Fibroblast of lung (primary cell): ENCODE measurements at regions not wholly inside any gene's neighbourhood (a gene's known extent, or its start where the extent isn't known, plus 50 kb on each side); places are given as distances from the start of the nearest gene placed in this dataset.

Experiments used
- EZH2 ChIP-seq: IDR thresholded peaks from 2 replicates; pipeline ENCODE4 v1.5.1; 2012; ENCODE audit warnings: low read length, control low read depth, mild to moderate bottlenecking; ENCODE audit errors: missing control alignments
- TF ChIP-seq, protein P1 (sequence below), 2 donors: IDR thresholded peaks in 1 of 2; conservative IDR thresholded peaks in 1 of 2; 1 replicate in 1 of 2; 2 replicates in 1 of 2; pipeline ENCODE4 v1.5.1; 2011 to 2012; ENCODE audit warnings: low read length in 2 of 2, control low read depth in 1 of 2, inconsistent platforms in 1 of 2, low read depth in 1 of 2, mild to moderate bottlenecking in 1 of 2

DNA sequence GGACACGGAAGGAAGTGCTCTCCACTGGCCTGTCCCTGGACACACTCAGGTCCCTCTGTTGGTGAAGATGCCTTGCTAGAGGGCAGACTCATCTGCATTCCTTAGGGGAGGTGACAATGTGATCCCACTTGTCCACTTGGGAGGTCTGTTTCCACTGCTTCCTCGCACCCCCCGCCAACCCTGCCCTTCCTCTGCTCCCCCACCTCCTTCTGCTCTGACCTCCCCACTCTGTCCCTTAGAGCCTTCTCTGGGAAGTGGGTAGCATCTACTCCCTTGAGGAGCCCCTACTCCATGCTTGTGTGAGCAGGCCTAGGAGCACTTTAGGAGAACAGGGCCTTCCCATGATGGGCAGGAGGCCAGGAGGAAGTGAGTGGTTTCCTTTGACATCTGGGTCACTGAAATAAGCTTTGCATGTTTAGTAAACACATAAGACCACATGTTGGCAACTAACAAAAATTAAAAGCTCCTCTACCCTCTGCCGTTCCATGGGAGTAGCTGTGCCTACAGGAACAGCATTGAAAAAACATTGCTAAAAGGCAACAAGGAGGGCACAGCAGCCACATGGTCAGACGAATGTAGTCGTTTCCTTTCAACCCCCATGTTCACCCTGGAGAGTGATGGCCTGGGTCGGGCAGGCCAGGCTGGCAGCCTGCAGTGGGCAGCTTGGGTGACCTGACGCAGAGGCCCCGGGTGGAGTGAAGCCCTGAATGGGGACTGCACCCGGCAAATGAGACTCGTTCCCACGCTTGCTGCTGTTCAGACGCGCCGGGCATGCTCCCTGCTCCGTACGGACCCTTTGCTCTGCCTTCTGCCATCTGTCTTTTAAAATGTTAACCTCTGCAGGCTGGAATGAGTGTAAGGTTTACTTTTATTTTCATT lies 634.0 kb downstream of the IRX1 start:
- TF ChIP-seq, protein P1, sequence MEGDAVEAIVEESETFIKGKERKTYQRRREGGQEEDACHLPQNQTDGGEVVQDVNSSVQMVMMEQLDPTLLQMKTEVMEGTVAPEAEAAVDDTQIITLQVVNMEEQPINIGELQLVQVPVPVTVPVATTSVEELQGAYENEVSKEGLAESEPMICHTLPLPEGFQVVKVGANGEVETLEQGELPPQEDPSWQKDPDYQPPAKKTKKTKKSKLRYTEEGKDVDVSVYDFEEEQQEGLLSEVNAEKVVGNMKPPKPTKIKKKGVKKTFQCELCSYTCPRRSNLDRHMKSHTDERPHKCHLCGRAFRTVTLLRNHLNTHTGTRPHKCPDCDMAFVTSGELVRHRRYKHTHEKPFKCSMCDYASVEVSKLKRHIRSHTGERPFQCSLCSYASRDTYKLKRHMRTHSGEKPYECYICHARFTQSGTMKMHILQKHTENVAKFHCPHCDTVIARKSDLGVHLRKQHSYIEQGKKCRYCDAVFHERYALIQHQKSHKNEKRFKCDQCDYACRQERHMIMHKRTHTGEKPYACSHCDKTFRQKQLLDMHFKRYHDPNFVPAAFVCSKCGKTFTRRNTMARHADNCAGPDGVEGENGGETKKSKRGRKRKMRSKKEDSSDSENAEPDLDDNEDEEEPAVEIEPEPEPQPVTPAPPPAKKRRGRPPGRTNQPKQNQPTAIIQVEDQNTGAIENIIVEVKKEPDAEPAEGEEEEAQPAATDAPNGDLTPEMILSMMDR (conservative IDR thresholded peaks at IDR 0.05 in 1 of 2, IDR thresholded peaks at IDR 0.05 in 1 of 2; ENCODE audit: low read depth in 1 of 2, low read length in 2 of 2) = no peak
- no peak for TF ChIP-seq EZH2
